Tibial nerve (tissue), 4 donors: ENCODE measurements at regions not wholly inside any gene's neighbourhood (a gene's known extent, or its start where the extent isn't known, plus 50 kb on each side); places are given as distances from the start of the nearest gene placed in this dataset.

Source experiments
- EP300 ChIP-seq, 2 donors: sonication (generic); formaldehyde crosslinking; IDR thresholded peaks; one replicate each; pipeline ENCODE4 v1.6.1; 2017; ENCODE audit warnings: antibody characterized with exemption in 2 of 2, mild to moderate bottlenecking in 1 of 2
- TF ChIP-seq, protein P1 (sequence below), 5 experiments: fragments of 200-600 bp in 3 of 5; fragments of 450-650 bp in 2 of 5; sonication (generic) in 3 of 5; IDR thresholded peaks; one replicate each; pipeline ENCODE4 v1.5.1; 2016 to 2019; ENCODE audit warnings: antibody characterized with exemption in 5 of 5, mild to moderate bottlenecking in 3 of 5, moderate library complexity in 2 of 5

- no peak for TF ChIP-seq EP300 (IDR thresholded peaks at IDR 0.05)
- TF ChIP-seq, protein P1, sequence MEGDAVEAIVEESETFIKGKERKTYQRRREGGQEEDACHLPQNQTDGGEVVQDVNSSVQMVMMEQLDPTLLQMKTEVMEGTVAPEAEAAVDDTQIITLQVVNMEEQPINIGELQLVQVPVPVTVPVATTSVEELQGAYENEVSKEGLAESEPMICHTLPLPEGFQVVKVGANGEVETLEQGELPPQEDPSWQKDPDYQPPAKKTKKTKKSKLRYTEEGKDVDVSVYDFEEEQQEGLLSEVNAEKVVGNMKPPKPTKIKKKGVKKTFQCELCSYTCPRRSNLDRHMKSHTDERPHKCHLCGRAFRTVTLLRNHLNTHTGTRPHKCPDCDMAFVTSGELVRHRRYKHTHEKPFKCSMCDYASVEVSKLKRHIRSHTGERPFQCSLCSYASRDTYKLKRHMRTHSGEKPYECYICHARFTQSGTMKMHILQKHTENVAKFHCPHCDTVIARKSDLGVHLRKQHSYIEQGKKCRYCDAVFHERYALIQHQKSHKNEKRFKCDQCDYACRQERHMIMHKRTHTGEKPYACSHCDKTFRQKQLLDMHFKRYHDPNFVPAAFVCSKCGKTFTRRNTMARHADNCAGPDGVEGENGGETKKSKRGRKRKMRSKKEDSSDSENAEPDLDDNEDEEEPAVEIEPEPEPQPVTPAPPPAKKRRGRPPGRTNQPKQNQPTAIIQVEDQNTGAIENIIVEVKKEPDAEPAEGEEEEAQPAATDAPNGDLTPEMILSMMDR (IDR thresholded peaks at IDR 0.05), result no peak
Observed at GRCh38 chr22:27487600-27488452, 313.7 kb downstream of the MN1 start.
